ENCODE measurements at regions not wholly inside any gene's neighbourhood (a gene's known extent, or its start where the extent isn't known, plus 50 kb on each side); places are given as distances from the start of the nearest gene placed in this dataset.

DNA sequence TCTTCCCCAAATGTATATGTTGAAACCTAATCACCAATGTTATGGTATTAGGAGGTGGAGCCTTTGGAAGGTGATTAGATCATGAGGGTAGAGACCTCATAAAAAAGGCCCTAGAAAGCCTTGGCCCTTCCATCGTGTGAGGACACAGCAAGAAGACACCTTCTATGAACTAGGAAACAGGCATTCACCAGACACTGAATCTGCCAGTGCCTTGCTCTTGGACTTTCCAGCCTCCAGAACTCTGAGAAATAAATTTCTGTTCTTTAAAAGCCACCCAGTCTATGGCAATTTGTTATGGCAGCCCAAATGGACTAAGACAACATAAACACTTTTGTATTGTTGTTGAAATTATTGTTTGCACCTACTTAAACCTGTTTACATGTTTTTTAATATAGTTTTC lies 221.8 kb upstream of the RPS6KA3 start:
- no peak overlapping the region for H3K9ac ChIP-seq (ENCODE audit: low read depth in 2 of 2, low read length in 2 of 2)
- H3K9me3 ChIP-seq, result no peaks in the 10 kb centered on the region
- no peak for DNase-seq
- no peaks in the 10 kb centered on the region for H3K4me1 ChIP-seq
- no peak overlapping the region for H3K27ac ChIP-seq
- no peaks in the 10 kb centered on the region for H3K27me3 ChIP-seq
- intact Hi-C loops (cut with DNase I), result no loop called here
- TF ChIP-seq, protein P1, sequence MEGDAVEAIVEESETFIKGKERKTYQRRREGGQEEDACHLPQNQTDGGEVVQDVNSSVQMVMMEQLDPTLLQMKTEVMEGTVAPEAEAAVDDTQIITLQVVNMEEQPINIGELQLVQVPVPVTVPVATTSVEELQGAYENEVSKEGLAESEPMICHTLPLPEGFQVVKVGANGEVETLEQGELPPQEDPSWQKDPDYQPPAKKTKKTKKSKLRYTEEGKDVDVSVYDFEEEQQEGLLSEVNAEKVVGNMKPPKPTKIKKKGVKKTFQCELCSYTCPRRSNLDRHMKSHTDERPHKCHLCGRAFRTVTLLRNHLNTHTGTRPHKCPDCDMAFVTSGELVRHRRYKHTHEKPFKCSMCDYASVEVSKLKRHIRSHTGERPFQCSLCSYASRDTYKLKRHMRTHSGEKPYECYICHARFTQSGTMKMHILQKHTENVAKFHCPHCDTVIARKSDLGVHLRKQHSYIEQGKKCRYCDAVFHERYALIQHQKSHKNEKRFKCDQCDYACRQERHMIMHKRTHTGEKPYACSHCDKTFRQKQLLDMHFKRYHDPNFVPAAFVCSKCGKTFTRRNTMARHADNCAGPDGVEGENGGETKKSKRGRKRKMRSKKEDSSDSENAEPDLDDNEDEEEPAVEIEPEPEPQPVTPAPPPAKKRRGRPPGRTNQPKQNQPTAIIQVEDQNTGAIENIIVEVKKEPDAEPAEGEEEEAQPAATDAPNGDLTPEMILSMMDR (IDR thresholded peaks at IDR 0.05), result no peak
- H3K4me3 ChIP-seq, result no peak overlapping the region
- no peaks in the 10 kb centered on the region for H3K36me3 ChIP-seq

DNA sequence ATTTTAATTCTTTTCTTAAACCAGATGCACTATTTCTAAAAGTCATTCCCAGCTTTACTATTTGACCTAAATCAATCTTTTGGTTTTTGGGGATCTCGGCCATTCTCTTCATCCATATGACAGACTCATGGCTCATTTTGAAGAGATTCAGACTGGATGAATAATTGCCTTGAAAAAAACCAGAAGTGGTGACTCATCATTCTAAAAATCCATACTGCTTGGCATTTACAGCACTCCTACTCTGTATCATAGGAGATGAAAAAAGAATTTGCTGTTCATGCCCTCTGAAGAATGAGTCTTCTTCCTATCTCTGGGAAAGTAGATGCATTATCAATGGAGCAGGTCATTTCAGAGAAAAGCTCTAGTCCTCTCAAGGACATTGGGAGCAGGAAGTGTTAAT lies 220.5 kb upstream of the RPS6KA3 start:
- H3K4me1 ChIP-seq, result no peaks in the 10 kb centered on the region
- TF ChIP-seq, protein P1 (IDR thresholded peaks at IDR 0.05), result no peak
- intact Hi-C loops (cut with DNase I), result no loop called here
- no peak overlapping the region for H3K27ac ChIP-seq
- no peak overlapping the region for H3K9ac ChIP-seq (ENCODE audit: low read depth in 2 of 2, low read length in 2 of 2)
- H3K4me3 ChIP-seq, result no peak overlapping the region
- no peaks in the 10 kb centered on the region for H3K36me3 ChIP-seq
- no peaks in the 10 kb centered on the region for H3K9me3 ChIP-seq
- DNase-seq, result no peak
- H3K27me3 ChIP-seq, result no peaks in the 10 kb centered on the region

DNA sequence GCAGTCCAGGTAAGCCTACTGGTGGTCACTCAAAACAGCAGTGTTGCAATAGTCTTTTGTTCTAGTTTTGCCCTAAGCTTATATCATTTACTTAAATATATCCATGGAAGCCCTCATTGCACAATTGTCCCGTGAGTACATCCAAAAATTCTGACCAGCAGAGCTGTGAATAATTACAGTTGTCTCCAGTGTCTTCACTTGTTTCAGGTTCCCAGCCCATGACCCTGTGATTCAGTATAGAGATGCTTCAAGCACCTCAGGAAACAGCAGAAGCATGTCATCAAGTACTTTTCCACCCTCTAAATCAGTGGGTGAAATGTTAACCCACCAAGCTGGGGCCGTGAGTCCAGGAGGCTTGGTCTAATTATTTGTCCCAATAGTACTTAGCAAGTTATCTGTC lies 214.9 kb upstream of the RPS6KA3 start:
- Histone ChIP-seq H3K4me1 (no peaks in the 10 kb centered on the region), H3K4me3 (no peak overlapping the region), H3K36me3 (no peaks in the 10 kb centered on the region), H3K27ac (no peak overlapping the region), H3K9me3 (no peaks in the 10 kb centered on the region), H3K27me3 (no peaks in the 10 kb centered on the region), H3K9ac (ENCODE audit: low read depth in 2 of 2, low read length in 2 of 2) (no peak overlapping the region)
- intact Hi-C loops (cut with DNase I), result no loop called here
- TF ChIP-seq, protein P1 (IDR thresholded peaks at IDR 0.05), result no peak
- no peak for DNase-seq

DNA sequence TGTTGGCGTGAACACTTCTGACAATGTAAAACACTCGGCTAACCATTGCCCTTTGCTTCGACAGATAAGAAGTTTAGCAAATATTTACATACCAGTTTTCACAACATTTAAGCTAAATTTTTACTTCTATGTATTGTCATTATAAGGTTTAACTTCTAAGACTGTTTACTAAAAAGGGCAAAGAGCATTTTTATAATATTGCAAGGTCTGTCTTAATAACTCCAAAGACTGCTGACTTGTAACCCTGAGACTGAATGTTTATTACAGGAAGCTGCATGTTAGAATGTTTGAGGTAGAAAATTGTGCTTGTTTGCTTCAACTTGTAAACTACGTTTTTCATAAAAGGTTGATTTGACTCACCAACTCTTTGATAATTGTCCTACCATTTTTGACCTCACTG lies 213.2 kb upstream of the RPS6KA3 start:
- H3K9me3 ChIP-seq, result no peaks in the 10 kb centered on the region
- H3K36me3 ChIP-seq, result no peaks in the 10 kb centered on the region
- H3K27me3 ChIP-seq, result no peaks in the 10 kb centered on the region
- no peak overlapping the region for H3K27ac ChIP-seq
- TF ChIP-seq, protein P1 (IDR thresholded peaks at IDR 0.05), result no peak
- intact Hi-C loops (cut with DNase I), result no loop called here
- no peak overlapping the region for H3K4me3 ChIP-seq
- DNase-seq, result no peak
- no peaks in the 10 kb centered on the region for H3K4me1 ChIP-seq
- no peak overlapping the region for H3K9ac ChIP-seq (ENCODE audit: low read depth in 2 of 2, low read length in 2 of 2)

DNA sequence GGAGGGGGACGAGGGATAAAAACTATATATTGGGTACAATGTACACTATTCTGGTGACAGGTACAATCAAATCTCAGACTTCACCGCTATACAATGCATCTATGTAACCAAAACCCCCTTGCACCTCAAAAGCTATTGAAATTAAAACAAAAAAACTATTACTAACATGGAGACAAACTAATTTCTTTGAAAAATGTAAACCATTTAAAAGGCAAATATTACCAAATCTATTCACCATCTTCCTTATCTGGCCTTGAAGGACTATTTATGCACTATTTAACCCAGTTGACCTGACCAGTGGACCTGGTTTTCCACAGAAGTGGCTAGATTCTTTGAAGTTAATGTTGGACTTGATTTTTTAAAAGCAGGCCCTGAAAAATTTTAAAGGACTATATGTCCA lies 212.3 kb upstream of the RPS6KA3 start:
- intact Hi-C loops (cut with DNase I), result no loop called here
- Histone ChIP-seq H3K36me3 (no peaks in the 10 kb centered on the region), H3K4me1 (no peaks in the 10 kb centered on the region), H3K4me3 (no peak overlapping the region), H3K9me3 (no peaks in the 10 kb centered on the region), H3K27me3 (no peaks in the 10 kb centered on the region), H3K9ac (ENCODE audit: low read depth in 2 of 2, low read length in 2 of 2) (no peak overlapping the region), H3K27ac (no peak overlapping the region)
- DNase-seq, result no peak
- TF ChIP-seq, protein P1 (IDR thresholded peaks at IDR 0.05), result no peak

All from colonic mucosa (tissue), 4 donors.